ENCODE measurements at regions not wholly inside any gene's neighbourhood (a gene's known extent, or its start where the extent isn't known, plus 50 kb on each side); places are given as distances from the start of the nearest gene placed in this dataset.

GRCh38 chr1:30400507-30400906 is 322.9 kb downstream of the MATN1 start:
- no peak for DNase-seq

DNA sequence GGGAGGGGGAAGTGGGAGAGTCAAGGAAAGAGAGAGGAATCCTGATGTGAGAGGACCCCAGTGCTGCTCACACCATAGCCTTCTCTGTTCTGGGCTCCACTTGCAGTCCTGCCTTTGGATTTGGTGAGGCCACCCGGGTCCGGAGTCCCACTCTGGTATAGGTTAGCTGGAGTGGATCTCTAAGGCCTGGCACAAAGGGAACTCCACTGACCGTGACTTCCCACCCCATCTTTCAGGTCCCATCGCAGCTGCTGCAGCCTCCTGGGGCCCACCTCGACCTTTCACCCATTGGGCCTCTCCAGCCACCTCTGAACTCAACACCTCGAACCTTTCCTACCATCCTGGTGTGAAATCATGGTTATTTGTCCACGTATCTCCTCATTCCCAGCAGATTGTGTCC is 324.4 kb downstream of the MATN1 start:
- no peak for DNase-seq

DNA sequence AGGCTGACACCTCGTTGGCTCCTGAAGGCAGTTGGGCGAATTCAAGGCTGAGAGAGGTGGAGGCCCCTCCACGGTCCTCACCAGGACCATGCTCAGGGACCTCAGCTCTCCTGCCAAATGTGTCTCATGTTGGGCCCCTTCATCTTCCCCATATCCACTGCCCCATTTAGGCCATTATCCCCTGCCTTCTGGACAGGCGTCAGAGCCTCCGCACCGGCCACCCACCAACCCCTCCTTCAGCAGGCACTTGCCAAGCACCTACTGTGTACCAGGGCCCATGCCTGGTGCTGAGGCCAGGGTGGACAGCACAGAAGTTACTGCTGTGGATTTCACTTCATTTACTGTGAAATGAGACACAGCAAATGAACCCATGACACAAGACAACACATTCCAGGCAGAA is 325.8 kb downstream of the MATN1 start:
- DNase-seq: no peak

DNA sequence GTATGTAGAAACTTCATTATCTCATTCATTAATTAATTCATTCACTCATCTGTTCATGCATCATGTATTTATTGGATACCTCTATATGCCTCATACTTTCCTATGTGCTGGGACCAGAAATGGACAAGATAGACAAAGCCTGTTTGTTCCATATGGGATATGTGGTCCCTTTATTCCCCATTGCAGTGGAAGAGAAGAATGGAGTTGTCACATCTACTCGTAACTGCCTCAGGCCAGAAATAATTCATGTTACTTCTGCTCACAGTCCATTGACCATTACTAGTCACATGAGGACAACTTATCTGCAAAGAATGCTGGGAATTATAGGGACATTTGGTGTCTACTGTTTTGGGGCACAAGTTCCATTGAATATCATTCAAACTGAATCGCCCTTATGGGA is 327.8 kb downstream of the MATN1 start:
- DNase-seq: no peak

GRCh38 chr1:30388386-30388785 is 335.0 kb downstream of the MATN1 start:
- DNase-seq: no peak

GRCh38 chr1:30386156-30386926 is 337.0 kb downstream of the MATN1 start:
- no peak for DNase-seq

- DNase-seq: no peak
Measured at GRCh38 chr1:30385246-30385995, 338.0 kb downstream of the MATN1 start.

DNA sequence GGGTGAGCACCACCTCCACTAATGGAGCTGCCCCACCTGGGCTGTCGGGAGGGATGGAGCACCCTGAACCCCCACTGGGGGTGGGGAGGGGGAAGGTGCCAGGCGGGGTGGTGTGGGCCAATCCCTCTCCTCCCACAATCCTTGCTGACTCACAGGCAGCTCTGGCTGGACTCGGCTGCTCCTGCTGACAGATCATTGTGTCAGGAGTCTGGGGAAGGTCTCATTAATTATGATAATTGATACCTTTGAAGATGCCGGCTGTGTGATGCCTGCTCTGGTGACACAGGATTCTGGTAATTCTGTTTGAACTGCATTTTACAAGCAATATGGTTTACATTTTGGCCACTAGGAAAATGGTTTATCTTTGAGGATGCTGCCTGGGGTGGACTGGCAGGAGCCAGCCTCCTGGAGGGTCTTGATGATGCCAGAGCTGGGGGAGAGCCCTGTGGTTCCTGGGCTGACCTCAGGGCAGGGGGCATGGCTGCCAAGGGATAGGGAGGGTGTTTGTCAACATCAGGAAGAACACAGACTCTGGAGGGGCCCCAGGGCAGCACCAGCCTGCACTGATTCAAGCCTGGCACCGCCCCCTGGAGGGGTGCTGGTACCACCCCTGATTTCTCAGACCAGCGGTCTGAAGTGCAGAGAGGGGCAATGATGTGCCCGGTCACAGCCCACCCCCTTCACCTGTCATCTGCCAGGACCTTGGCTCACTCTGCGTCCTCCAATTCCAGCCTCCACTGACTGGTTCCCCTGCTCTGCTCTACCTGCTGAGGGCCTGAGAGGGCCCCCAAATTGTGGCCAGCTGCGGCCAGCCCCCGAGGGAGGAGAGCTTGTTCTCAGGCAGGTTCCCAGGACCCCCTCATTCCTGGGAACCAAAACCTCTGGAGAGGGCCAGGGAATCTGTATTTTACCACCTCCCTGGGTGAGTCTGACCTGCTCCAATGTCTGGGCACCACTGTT is 338.8 kb downstream of the MATN1 start:
- DNase-seq: no peak

GRCh38 chr1:30383221-30383711 is 340.1 kb downstream of the MATN1 start:
- no peak for DNase-seq

- no peak for DNase-seq
Measured at GRCh38 chr1:30382496-30382895, 340.9 kb downstream of the MATN1 start.

DNA sequence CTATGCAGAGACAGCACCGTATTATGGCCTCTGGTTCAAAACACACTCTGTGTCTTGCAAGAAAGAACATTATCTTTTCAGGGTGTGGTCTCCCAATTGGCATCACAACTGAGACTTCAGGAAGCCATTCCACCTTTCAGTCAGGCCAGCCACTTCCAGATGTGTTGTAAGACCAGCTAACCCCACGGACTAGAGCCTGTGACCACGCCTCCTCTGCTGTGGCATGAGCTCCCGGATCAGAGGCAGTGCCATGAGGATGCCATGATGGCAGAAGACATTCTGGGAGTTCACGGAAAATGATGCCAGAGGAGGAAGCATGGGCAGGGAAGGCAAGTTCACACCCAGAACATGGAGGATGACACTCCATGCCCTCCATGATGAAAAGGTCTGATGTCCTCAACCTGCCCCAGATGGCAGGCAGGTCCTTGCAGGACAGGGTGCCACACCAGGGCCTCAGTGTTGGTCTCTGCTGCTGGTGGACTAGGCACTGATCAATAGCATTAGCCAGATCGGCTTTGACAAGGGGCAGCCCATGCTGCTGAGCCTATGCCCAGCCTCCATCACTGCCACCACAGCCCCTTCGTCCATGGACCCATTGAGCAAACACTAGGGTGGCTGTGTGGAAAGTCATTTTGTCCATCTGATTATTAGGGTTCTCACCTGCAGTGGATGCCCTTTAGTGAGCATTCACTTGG is 341.6 kb downstream of the MATN1 start:
- no peak for DNase-seq

GRCh38 chr1:30381266-30381665 is 342.1 kb downstream of the MATN1 start:
- no peak for DNase-seq

DNA sequence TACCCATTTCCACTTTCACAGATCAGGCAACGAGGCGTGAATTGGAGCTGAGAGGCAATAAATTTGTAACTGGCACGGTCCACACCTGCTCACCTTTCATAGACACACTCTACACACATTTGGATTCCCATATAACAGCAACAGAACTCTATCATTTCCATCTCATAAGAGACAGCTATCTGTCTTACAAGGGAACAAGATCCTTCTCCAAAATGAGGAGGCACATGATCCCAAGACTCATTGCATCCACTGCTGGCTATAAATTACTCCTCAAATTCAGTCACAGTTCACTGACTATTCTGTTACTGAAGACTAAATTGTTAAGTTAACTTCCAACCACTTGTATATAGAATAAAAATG is 342.8 kb downstream of the MATN1 start:
- no peak for DNase-seq

GRCh38 chr1:30379684-30380624 is 343.4 kb downstream of the MATN1 start:
- peak; percentile 48 for DNase-seq

DNA sequence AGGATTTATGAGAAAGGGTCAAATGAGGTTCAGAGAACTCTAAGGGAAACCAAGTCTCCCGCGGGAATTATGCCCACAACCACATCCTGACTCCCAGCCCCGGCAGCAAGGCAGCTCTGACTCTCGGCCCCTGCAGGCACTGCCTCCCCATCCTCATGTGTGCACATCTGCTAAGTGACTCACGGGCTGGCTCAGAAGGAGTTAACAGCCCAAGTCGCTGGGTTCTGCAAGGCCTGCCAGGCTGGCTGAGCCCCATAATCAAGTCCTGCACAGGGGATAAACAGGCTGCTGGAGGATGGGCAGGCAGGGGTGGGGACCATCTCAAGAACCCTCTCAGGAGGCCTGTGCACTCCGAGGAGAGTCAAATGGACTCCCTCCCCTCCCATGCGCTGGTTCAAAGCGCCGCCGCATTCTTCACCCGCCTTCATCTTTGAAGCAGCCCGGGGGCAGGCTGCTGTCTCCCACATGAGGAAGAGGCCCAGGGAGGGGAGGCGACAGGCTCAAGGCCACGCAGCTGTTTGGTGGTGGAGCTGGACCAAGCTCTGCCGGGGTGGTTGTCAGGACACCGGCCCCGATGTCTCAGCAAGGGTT is 344.3 kb downstream of the MATN1 start:
- no peak for DNase-seq

DNA sequence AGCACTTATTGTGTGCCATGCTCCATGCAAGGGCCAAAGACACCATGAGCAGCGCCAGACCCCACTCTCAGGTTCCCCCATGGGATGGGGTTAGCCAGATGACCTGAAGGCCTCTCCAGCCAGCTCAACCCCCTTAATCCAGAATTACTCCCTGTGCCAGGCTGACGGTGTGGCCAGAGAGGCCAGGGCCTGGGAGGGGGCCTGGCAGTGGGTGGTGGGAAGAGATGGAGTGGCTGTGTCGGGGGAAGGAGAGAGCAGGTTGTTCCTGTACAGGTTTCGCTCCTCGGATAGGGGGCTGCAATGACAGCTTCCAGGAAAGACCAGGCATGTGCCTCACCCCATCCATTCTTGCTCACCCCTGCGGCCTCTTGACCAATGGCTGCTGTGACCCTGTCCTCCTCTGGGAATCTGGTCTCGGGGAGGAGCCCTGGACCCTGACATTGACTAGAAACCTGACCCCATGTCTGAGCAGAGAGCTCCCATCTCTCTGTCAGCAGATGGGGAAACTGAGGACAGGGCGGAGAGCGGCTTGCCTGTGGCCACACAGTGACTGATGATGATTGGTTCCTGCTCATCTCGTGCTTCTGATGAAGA is 345.3 kb downstream of the MATN1 start:
- no peak for DNase-seq

GRCh38 chr1:30377230-30378002 is 346.0 kb downstream of the MATN1 start:
- no peak for DNase-seq

DNA sequence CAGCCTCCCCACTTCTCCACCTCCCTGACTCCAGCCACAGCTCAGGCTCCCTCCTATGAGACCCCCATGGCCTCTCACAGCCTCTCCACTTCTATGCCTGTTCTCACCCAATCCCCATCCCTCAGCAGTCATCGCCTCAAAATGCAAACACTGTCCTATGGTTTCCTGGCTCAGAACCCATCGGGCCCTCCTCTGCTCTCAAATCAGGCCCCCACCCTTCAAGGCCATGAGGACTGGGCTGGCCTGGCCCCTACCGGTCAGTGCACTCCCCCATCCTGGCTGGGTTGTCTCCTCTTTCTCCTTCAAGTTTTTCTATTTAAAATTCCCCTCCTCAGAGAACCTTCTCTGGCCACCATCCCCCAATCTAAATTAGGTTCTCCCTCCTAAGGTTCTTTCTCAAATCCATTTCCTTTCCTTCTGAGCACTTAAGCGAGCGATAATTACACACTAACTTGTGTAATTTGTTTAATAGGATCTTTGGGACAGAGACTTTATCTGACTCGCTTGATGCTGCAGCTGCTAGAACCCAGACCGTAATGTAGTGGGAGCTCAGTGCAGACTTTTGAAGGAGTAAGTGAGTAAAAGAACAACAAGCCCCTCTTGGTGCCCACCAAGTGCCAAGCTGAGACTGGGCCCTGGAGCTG is 347.2 kb downstream of the MATN1 start:
- no peak for DNase-seq

GRCh38 chr1:30375156-30375555 is 348.2 kb downstream of the MATN1 start:
- no peak for DNase-seq
